ENCODE measurements at regions not wholly inside any gene's neighbourhood (a gene's known extent, or its start where the extent isn't known, plus 50 kb on each side); places are given as distances from the start of the nearest gene placed in this dataset.

DNA sequence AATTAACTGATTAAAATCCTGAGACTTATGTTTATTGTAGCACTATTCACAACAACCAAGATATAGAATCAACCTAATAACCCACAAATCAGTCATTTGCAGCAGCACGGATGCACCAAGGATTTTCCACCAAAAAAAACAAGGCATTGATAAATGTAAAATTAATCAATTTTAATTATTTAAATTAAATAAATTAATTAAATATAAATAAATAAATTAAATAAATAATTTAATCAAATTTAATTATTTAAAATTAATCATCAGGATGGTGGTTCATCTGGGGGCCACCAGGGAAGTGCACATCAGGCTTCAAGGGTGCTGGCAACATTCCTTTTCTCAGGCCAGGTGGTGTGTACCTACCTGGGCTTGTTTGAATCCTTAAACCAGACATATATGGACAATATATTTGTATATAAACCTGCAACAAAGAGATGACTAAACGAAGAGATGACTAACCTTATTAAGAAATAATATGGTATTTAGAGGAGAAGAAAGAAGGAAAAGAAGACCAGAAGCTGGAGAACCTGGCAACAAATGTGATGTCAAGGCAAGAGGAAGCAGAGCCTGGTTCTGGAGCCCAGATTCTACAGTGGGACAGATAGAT lies 89.2 kb downstream of the CD164 start:
- DNase-seq: no peak

- no peak for DNase-seq
These were observed 89.8 kb downstream of the CD164 start for GRCh38 chr6:109292420-109292819.

DNA sequence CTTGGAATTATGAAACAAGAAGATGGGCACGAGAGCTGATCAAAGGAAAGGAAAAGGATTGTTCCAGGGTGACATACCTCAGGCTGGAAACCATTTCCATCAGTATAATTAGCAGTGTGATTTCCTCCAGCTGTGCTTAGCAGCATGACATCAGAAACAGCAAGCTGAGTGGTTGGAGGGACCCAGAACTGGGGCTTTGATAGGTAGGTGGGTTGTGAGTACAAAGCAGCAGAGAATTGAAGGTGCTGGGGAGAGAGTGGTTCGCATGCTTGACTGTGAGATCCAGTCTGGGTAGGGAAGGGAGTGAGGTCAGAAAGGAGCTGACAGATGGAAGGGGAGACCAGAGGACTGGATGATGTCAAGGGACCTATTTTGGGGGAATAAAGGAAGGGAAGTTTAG lies 90.4 kb downstream of the CD164 start:
- no peak for DNase-seq

GRCh38 chr6:109290143-109290931 lies 91.9 kb downstream of the CD164 start:
- DNase-seq: no peak

DNA sequence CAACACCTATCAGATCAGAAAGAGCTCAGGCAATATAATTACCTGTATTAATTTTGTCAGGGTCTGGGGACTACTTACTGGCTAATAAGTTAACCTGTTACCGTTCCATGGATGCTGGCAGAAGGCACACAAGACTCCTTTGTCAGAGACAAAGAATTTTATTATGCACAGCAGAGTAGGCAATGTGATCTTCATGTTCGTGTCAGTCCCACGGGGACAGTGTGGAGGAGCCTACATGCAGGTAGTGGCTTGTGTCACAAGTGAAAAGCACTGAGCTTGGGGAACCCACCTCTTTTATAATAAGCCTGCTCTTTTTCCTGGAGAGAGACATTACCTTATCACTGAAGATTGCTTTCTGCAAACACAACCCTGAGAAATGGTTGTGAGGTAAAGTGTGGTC lies 96.9 kb downstream of the CD164 start:
- DNase-seq: no peak

GRCh38 chr6:109284675-109285074 lies 97.6 kb downstream of the CD164 start:
- DNase-seq: no peak

- DNase-seq: no peak
These were observed 99.5 kb downstream of the CD164 start for GRCh38 chr6:109282756-109283155.

DNA sequence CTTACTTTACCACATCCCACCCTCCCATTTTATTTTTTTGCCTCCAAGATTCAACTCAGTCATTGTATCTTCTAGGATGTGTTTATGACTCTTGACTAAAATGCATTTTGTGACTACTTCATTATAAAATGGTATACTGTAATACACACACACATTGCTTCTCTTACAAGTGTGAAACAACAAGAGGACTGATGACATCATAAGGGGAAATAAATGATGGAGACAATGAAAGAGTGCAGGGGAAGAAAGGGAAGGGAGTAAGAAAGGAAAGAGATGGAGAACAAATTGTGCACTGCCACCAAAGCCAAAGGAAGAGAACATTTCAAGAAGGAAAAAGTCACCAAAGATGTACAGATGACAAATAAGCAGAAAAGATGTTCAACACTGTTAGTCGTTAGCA lies 102.6 kb downstream of the CD164 start:
- DNase-seq: no peak

GRCh38 chr6:109271622-109272021 lies 110.6 kb downstream of the CD164 start:
- DNase-seq: no peak

- no peak for DNase-seq
These were observed 112.2 kb downstream of the CD164 start for GRCh38 chr6:109269953-109270517.

- DNase-seq: no peak
These were observed 113.2 kb downstream of the CD164 start for GRCh38 chr6:109269057-109269456.

DNA sequence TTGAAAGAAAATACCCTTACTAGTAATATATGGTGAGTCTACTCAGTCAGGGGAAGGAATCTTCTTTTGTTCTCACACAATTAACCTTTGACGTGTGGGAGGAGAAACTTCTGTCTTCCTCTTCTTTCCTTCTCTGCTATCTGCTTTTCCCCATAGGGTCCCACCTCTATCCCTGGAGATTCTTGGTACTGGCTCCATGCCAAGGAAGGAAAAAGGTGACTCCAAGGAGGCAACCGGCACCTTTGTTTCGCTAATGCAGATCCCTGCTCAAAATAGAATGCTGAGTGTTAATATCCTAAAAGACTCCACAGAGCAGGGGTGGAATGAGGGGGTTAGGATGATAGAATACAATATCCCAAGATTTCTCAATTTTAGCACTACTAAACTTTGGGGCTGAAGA lies 116.7 kb downstream of the CD164 start:
- no peak for DNase-seq

DNA sequence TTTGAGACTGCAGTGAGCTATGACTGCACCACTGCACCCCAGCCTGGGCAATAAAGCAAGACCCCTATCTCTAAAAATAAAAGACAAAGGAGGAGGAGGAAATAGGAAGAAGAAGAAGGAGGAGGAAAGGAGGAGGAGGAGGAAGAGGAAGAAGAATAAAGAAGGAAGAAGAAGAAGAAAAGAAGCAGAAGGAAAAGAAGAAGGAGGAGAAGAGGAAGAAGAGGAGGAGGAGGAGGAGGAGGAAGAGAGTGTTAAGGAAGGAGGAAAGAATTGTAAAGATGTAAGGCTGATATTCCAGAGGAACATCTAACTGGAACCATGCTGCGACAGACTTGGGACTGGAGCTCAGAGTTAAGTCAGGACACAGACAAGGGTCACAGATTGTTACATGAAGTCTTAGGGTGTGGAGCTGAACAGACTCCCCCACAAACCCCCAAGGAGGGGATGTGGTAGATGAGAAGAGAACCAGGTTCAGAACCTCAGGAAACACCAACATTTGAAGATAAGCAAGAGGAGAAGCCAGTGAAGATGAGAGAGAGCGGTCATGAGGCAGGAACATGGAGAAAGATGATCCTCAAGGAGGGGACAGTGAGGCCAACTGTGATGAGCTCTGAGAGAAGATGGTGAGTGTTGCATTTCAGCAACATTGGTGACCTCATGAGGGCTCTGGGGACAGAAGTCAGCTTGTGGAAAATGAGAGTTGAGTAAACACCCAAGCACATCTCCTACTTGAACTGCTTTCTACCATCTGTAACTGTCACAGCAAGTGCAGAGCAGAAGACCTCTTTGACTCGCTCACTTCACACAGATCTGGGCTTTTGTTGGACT lies 118.2 kb downstream of the CD164 start:
- no peak for DNase-seq

- DNase-seq: no peak
These were observed 120.0 kb downstream of the CD164 start for GRCh38 chr6:109262261-109262660.

DNA sequence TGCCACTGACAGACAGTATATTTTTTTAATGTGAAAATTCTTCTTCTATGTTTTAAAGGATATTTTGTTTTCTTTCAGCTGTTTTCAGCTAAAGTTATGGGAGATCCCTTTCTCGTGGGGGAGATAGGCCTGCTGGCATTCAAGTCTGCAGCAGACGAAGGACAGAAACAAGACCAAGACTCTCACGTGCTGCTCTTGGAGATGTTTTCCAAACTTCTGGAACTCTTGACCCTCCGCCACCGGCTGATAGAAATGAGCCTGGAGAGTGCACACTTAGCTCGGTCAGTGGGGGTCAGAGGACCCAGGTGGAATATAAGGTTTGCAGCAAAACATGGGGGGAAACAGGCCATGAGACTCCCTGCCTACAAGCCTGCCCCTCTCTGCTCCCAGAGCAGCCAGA lies 120.5 kb downstream of the CD164 start:
- no peak for DNase-seq

DNA sequence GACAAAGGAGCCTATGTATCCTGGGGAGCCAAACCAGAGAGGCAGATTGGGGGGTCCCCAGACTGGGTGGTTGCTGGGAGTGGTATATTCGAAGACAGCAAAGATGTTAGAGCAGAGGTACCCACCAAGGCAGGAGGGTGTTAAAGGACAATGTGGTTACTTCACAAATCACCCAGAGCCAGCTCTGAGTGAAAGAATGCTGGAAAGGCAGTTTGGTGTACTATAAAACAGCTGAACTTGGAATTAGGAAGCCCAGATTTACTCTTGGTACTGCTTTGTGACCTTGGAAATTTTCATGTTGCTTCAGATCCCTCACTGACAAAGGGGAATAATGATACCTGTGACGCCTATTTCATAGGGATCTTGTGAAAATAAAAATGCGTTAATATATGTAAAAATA lies 121.6 kb downstream of the CD164 start:
- no peak for DNase-seq

GRCh38 chr6:109260126-109260525 lies 122.1 kb downstream of the CD164 start:
- no peak for DNase-seq

GRCh38 chr6:109258129-109258528 lies 124.1 kb downstream of the CD164 start:
- DNase-seq: no peak

DNA sequence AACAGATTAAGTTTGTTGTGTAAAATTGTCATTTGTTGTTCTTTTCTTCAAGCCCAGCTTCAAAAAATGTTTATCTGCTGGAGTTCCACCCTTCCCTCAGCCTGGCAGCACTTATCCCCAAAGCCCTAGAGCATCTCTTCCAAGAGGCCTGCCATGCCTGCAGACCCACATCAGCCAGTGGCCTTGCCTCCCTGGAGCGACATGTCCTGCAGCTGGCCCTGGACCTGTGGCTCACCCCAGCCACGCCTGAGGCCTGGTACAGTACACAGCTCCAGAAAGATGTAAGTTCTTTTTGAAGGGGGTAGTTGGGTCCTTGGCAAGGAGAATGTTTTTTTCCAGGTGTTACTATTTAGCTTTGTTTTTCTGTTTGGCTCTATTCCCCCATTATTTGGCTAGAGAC lies 124.8 kb downstream of the CD164 start:
- DNase-seq: no peak

GRCh38 chr6:109255946-109256640 lies 126.2 kb downstream of the CD164 start:
- DNase-seq: no peak

GRCh38 chr6:109255087-109255486 lies 127.2 kb downstream of the CD164 start:
- no peak for DNase-seq

DNA sequence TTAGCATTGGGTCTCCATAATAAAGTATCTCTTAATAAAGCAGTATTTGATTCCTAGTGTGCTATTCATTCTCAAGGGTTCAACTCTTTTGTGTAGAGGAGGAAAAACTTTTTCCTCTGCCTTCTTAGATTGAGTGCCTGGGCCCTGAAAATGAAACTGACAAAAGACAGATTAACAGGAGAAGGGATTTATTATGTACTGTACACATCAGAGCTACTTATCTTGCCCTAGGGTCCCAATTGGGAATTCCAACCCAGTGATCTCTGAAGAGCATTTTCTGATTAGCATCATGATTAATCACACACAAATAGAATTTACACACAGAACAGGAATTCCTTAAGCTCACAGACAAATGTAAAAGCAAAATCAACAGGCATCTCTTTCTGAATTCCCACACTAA lies 128.9 kb downstream of the CD164 start:
- DNase-seq: no peak
